IPS-15b (cell line): ENCODE measurements at regions not wholly inside any gene's neighbourhood (a gene's known extent, or its start where the extent isn't known, plus 50 kb on each side); places are given as distances from the start of the nearest gene placed in this dataset.

ENCODE experiments used
- H3K27me3 ChIP-seq: one replicate; pipeline ENCODE4 v1.6.1; 2013; ENCODE audit warnings: low read length; ENCODE audit not compliant: control insufficient read depth, insufficient read depth
- H3K36me3 ChIP-seq: one replicate; pipeline ENCODE4 v1.6.1; 2013; ENCODE audit warnings: low read length; ENCODE audit not compliant: control insufficient read depth, insufficient read depth
- H3K4me1 ChIP-seq: one replicate; pipeline ENCODE4 v1.6.1; 2013; ENCODE audit warnings: mild to moderate bottlenecking, low read length; ENCODE audit not compliant: control insufficient read depth, insufficient read depth
- H3K4me3 ChIP-seq: one replicate; pipeline ENCODE4 v1.5.1; 2013; ENCODE audit warnings: low read depth, low read length
- H3K9ac ChIP-seq: one replicate; pipeline ENCODE4 v1.6.1; 2013; ENCODE audit warnings: low read depth, mild to moderate bottlenecking, low read length
- H3K9me3 ChIP-seq: one replicate; pipeline ENCODE4 v1.6.1; 2013; ENCODE audit warnings: mild to moderate bottlenecking, low read length; ENCODE audit not compliant: control insufficient read depth, insufficient read depth

GRCh38 chr12:105748806-105749600 is 389.8 kb downstream of the NUAK1 start:
- Histone ChIP-seq H3K4me1 (no peaks in the 10 kb centered on the region), H3K27me3 (no peaks in the 10 kb centered on the region), H3K9me3 (no peaks in the 10 kb centered on the region), H3K9ac (no peak overlapping the region), H3K36me3 (no peaks in the 10 kb centered on the region), H3K4me3 (no peak overlapping the region)

GRCh38 chr12:105750096-105750495 is 388.7 kb downstream of the NUAK1 start:
- Histone ChIP-seq H3K4me3 (no peak overlapping the region), H3K27me3 (no peaks in the 10 kb centered on the region), H3K4me1 (no peaks in the 10 kb centered on the region), H3K36me3 (no peaks in the 10 kb centered on the region), H3K9ac (no peak overlapping the region), H3K9me3 (no peaks in the 10 kb centered on the region)

- Histone ChIP-seq H3K9me3 (no peaks in the 10 kb centered on the region), H3K9ac (no peak overlapping the region), H3K27me3 (no peaks in the 10 kb centered on the region), H3K4me3 (no peak overlapping the region), H3K36me3 (no peaks in the 10 kb centered on the region), H3K4me1 (no peaks in the 10 kb centered on the region)
Observed at GRCh38 chr12:105754313-105754712, 384.4 kb downstream of the NUAK1 start.

- no peaks in the 10 kb centered on the region for H3K36me3 ChIP-seq
- H3K9ac ChIP-seq: no peak overlapping the region
- H3K27me3 ChIP-seq: no peaks in the 10 kb centered on the region
- no peaks in the 10 kb centered on the region for H3K9me3 ChIP-seq
- H3K4me3 ChIP-seq: no peak overlapping the region
- no peaks in the 10 kb centered on the region for H3K4me1 ChIP-seq
Observed at GRCh38 chr12:105756961-105757360, 381.8 kb downstream of the NUAK1 start.

- H3K9ac ChIP-seq: no peak overlapping the region
- no peaks in the 10 kb centered on the region for H3K9me3 ChIP-seq
- no peaks in the 10 kb centered on the region for H3K36me3 ChIP-seq
- no peak overlapping the region for H3K4me3 ChIP-seq
- H3K4me1 ChIP-seq: no peaks in the 10 kb centered on the region
- H3K27me3 ChIP-seq: no peaks in the 10 kb centered on the region
Observed at GRCh38 chr12:105759149-105759548, 379.6 kb downstream of the NUAK1 start.

GRCh38 chr12:105761075-105761474 is 377.7 kb downstream of the NUAK1 start:
- Histone ChIP-seq H3K4me1 (no peaks in the 10 kb centered on the region), H3K36me3 (no peaks in the 10 kb centered on the region), H3K9me3 (no peaks in the 10 kb centered on the region), H3K9ac (no peak overlapping the region), H3K4me3 (no peak overlapping the region), H3K27me3 (no peaks in the 10 kb centered on the region)

GRCh38 chr12:105764216-105764835 is 374.4 kb downstream of the NUAK1 start:
- H3K4me1 ChIP-seq: no peaks in the 10 kb centered on the region

GRCh38 chr12:105765053-105766014 is 373.4 kb downstream of the NUAK1 start:
- Histone ChIP-seq H3K9ac (no peak overlapping the region), H3K4me3 (no peak overlapping the region), H3K27me3 (no peaks in the 10 kb centered on the region), H3K4me1 (peaks cover 4% of the 10 kb centered on the region), H3K36me3 (no peaks in the 10 kb centered on the region), H3K9me3 (no peaks in the 10 kb centered on the region)

More at GRCh38 chr12:105764216-105764835, 374.4 kb downstream of the NUAK1 start:
- no peak overlapping the region for H3K9ac ChIP-seq
- no peaks in the 10 kb centered on the region for H3K9me3 ChIP-seq
- H3K27me3 ChIP-seq: no peaks in the 10 kb centered on the region
- no peak overlapping the region for H3K4me3 ChIP-seq
- H3K36me3 ChIP-seq: no peaks in the 10 kb centered on the region

- H3K9ac ChIP-seq: no peak overlapping the region
- H3K36me3 ChIP-seq: no peaks in the 10 kb centered on the region
- peaks cover 4% of the 10 kb centered on the region for H3K4me1 ChIP-seq
- no peaks in the 10 kb centered on the region for H3K9me3 ChIP-seq
- H3K4me3 ChIP-seq: no peak overlapping the region
- no peaks in the 10 kb centered on the region for H3K27me3 ChIP-seq
Observed at GRCh38 chr12:105766029-105766428, 372.7 kb downstream of the NUAK1 start.

DNA sequence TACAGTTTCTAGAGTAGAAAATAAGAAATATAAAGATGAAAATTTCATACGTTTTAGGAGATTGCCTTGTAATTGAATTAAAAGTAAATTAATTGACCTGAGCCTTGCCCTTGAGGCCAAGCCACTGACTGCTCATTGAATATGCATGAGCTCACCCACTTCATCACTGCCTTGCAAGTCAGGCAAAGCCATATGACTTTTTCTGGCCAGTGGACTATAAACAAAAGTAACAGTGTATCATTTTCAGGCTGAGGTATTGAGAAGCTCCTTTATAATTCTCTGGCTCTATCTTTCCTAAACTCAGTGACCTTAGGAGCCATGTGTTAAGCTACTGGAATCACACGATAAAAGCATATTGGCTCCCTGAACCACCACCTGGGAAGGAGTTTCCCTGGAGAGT is 369.3 kb downstream of the NUAK1 start:
- H3K27me3 ChIP-seq: no peaks in the 10 kb centered on the region
- no peak overlapping the region for H3K9ac ChIP-seq
- H3K4me1 ChIP-seq: peaks cover 4% of the 10 kb centered on the region
- no peaks in the 10 kb centered on the region for H3K36me3 ChIP-seq
- H3K9me3 ChIP-seq: no peaks in the 10 kb centered on the region
- no peak overlapping the region for H3K4me3 ChIP-seq

DNA sequence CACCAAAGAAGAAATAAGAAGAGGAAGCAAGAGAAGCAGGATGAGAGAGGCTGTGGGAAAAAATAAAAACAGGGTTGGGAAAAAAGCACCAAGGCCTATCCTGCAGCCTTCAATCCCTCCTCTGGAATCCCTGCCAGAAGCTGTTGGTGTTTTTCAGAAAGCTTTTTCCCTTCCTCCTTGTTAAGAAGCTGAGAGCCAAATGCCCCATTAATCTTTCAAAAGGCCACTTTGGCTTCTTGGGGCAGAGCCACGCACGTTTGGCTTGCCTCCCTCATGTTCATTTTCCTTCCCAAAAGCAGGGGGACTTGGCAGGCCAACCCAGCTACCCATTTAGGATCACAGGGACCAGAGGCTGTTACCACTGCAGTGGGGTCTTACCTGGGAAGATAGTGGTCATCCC is 365.3 kb downstream of the NUAK1 start:
- Histone ChIP-seq H3K36me3 (no peaks in the 10 kb centered on the region), H3K9ac (no peak overlapping the region), H3K9me3 (no peaks in the 10 kb centered on the region), H3K4me3 (no peak overlapping the region), H3K4me1 (peaks cover 4% of the 10 kb centered on the region), H3K27me3 (no peaks in the 10 kb centered on the region)
